Activated CD8-positive, alpha-beta T cell treated with anti-CD3 and anti-CD28 coated beads, Interleukin-2, amount 10 ng/mL, durations not matched to agents 7 days and 5 days (primary cell): ENCODE measurements at regions not wholly inside any gene's neighbourhood (a gene's known extent, or its start where the extent isn't known, plus 50 kb on each side); places are given as distances from the start of the nearest gene placed in this dataset.
A peak's percentile ranks its signal among the peaks of the same experiment; 100 is the strongest.

Source experiments
- ATAC-seq: fragments of 150-1000 bp; cut with Tn5 transposase; one replicate; pipeline ENCODE4 v1.10.0; 2021; ENCODE audit warnings: moderate library complexity
- CTCF ChIA-PET: fragments of 350-600 bp; sonication (Branson Sonifier 250); formaldehyde crosslinking; loops from one replicate; lab custom pipeline; 2021; ENCODE audit warnings: antibody characterized with exemption; lab: Charles Lee
- POLR2A ChIA-PET: fragments of 350-600 bp; sonication (Branson Sonifier 250); formaldehyde crosslinking; loops from one replicate; lab custom pipeline; 2021; ENCODE audit warnings: antibody characterized with exemption; lab: Charles Lee
- DNase-seq: peaks from one replicate; pipeline ENCODE4 v3.0.0-alpha.2; 2020
- H3K27ac Mint-ChIP-seq: one replicate; pipeline ENCODE4 v1.8.0; 2021; ENCODE audit warnings: mild to moderate bottlenecking, mixed read lengths
- H3K27me3 Mint-ChIP-seq: one replicate; pipeline ENCODE4 v1.8.0; 2021; ENCODE audit warnings: low read depth, mixed read lengths
- H3K36me3 Mint-ChIP-seq: one replicate; pipeline ENCODE4 v1.8.0; 2021; ENCODE audit warnings: low read depth, mixed read lengths
- H3K4me1 Mint-ChIP-seq: one replicate; pipeline ENCODE4 v1.8.0; 2021; ENCODE audit warnings: low read depth, mixed read lengths
- H3K4me3 Mint-ChIP-seq: one replicate; pipeline ENCODE4 v1.8.0; 2021; ENCODE audit warnings: mild to moderate bottlenecking, mixed read lengths
- H3K9me3 Mint-ChIP-seq: one replicate; pipeline ENCODE4 v1.8.0; 2022; ENCODE audit warnings: mixed read lengths; ENCODE audit not compliant: insufficient read depth

DNA sequence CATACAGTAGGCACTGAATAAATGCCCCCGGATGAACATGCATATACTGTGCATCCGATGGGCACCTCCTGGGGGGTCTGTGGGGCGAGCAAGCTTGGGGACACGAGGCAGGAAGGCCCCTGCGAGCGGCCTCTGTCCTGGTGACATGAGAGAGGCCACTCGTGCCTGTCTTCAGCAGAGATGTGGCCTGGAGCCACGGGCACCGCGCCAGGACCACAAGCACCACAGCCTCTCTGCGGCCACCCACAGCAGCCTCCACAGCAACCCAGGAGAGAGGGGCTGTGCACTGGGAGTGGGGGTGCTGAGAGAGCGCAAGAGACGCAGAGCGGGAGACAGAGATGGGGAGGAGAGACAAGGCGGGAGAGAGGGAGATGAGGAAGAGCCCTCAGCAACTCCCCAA is 118.5 kb downstream of the RFLNA start:
- POLR2A ChIA-PET: no interaction called here
- CTCF ChIA-PET: no interaction called here
- peaks cover 4% of the 10 kb centered on the region for H3K4me1 Mint-ChIP-seq

DNA sequence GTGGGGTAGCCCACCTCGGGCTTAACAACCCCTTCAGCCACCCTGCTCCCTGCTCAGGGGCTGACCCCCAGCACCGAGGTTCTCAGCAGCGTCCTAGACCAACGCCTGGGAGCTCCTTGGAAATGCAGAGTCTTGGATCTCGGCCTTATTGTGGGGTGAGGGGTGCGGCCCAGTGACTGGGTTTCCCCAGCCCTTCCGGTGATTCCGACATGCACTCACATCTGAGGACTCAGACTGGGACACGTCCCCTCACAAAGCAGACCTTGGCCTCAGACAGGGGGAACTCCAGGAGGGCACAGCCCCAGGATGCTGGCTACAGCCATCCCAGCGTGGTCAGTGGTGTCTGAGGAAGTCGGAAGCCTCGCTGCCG is 117.7 kb downstream of the RFLNA start:
- DNase-seq: no peak

More for the DNA sequence above, 118.5 kb downstream of the RFLNA start:
- DNase-seq: no peak
- H3K27me3 Mint-ChIP-seq: no peaks in the 10 kb centered on the region
- H3K27ac Mint-ChIP-seq: no peak overlapping the region
- no peaks in the 10 kb centered on the region for H3K9me3 Mint-ChIP-seq
- no peak for ATAC-seq
- no peak overlapping the region for H3K4me3 Mint-ChIP-seq
- H3K36me3 Mint-ChIP-seq: peaks cover 8% of the 10 kb centered on the region

DNA sequence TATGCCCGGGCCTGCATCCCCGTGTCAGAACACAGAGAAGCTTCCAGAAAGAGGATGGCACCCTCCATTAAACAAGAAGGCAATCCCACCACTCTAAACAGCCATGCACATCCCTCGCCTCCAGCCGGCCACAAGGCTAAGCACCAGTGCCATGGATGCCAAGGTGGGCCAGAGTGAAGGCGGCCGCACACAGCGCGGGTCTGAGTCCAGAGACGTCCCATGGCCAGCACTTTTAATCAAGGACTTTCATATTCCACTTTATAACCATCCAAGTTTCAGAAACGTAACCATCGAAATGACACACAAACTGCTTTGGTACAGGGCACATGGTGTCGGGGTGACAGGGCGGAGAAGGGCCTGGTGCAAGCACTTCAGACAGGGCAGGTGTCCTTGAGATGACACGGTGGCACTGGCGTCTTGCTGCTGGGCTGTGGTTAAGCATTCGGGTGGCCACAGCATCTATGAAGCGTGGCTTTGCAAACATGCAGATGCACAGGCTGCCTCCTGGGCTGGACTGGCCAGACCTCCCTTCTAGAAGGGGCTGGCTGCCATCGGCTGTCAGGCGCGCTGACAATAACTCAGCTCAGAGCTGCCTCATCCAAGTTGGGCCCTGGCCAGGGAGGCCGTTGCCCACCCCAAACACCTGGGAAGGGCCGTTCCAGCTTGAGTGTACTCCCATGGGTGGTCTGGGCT is 117.2 kb downstream of the RFLNA start:
- H3K36me3 Mint-ChIP-seq: no peaks in the 10 kb centered on the region
- ATAC-seq: no peak

More for the DNA sequence above, 117.7 kb downstream of the RFLNA start:
- ATAC-seq: no peak
- POLR2A ChIA-PET: no interaction called here
- H3K27ac Mint-ChIP-seq: no peak overlapping the region
- H3K36me3 Mint-ChIP-seq: peaks cover 5% of the 10 kb centered on the region
- H3K9me3 Mint-ChIP-seq: no peaks in the 10 kb centered on the region
- no peak overlapping the region for H3K4me3 Mint-ChIP-seq
- H3K4me1 Mint-ChIP-seq: peaks cover 4% of the 10 kb centered on the region
- no peaks in the 10 kb centered on the region for H3K27me3 Mint-ChIP-seq
- CTCF ChIA-PET: no interaction called here

DNA sequence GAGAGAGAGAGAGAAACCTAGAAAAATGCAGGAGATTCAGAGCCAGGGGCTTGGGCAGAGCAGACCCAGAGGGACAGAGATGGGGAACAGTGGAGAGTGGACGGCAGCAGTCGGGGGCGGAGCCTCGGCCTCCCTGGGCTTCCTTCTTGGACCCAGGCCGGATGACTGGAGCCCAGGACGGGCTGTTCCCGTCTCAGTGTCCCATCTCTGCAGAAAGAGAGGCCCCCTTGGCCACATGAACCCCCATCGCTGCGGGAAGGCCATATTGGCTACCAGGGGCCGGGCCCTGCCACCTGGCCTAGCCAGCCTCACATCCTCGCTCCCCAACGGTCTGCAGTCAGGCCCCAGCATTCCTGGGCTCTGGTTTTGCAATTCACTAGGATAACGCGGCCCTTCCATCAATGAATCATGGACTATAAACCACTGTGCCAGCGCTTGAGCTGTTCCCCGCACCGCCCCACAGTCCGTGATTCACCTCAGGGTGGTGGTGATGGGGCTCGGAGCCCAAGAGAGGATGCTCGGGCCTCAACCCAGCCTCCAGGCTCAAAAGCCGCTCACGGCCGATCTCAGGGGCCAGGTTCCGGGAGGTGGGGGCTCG is 116.5 kb downstream of the RFLNA start:
- H3K4me3 Mint-ChIP-seq: no peak overlapping the region
- ChIA-PET CTCF (interaction anchor here (1.2 kb wide), 1 partner anchor 12 kb away, joined by 3 read pairs; no protein-coding TSS in a partner anchor), POLR2A (no interaction called here)
- no peaks in the 10 kb centered on the region for H3K36me3 Mint-ChIP-seq
- peaks cover 4% of the 10 kb centered on the region for H3K4me1 Mint-ChIP-seq
- peak overlapping the region; percentile 4 for H3K27ac Mint-ChIP-seq
- H3K27me3 Mint-ChIP-seq: no peaks in the 10 kb centered on the region
- no peak for DNase-seq
- ATAC-seq: no peak
- no peaks in the 10 kb centered on the region for H3K9me3 Mint-ChIP-seq

More for the DNA sequence above, 117.2 kb downstream of the RFLNA start:
- Mint-ChIP-seq H3K27me3 (no peaks in the 10 kb centered on the region), H3K9me3 (no peaks in the 10 kb centered on the region), H3K4me3 (no peak overlapping the region), H3K4me1 (peaks cover 4% of the 10 kb centered on the region), H3K27ac (no peak overlapping the region)
- POLR2A ChIA-PET: no interaction called here
- DNase-seq: no peak
- CTCF ChIA-PET: no interaction called here

DNA sequence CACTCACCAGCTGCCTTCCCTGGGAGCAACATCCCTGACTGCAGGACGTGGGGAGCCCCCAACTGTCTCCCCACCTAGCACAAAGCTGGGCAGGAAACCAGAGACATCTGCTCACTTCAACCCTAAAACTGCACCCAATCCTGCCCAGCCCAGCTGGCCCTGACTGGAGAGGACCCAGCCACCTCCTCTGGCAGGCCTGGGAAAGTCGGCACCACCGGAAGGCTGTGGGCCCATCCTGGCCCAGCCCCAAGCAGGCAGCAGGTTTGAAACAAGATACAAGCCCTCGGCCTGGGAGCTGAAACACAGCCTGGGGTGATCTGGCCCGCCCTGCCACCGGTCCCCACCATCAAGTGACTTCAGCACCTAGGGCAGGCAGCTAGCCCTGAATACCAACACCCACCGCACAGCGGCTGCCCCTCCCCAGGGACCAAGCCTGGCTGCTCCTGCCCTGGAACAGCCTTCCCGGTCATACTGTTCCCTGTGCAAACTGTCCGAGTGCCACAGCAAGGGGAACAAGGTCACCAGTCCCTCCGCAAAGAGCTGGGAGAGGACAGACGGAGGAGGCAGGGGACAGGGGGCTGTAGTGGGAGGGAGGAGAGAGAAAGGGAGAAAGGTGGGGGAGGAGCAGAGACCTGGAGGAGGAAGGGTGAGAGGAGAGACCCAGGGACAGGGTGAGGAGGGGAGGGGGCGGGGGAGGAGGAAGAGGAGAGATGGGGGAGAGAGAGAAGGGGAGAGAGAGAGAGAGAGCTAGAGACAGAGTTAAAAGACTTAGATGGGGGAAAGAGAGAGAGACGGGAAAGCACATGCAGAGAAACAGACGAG is 115.7 kb downstream of the RFLNA start:
- Mint-ChIP-seq H3K4me3 (no peak overlapping the region), H3K27ac (peak overlapping the region; percentile 20), H3K4me1 (peaks cover 4% of the 10 kb centered on the region), H3K27me3 (no peaks in the 10 kb centered on the region), H3K9me3 (no peaks in the 10 kb centered on the region), H3K36me3 (no peaks in the 10 kb centered on the region)
- POLR2A ChIA-PET: interaction anchor here (0.6 kb wide), 1 partner anchor 336 kb away, joined by 3 read pairs; no protein-coding TSS in a partner anchor
- ATAC-seq (no peak), DNase-seq (no peak)
- CTCF ChIA-PET: interaction anchor here (1.2 kb wide), 1 partner anchor 11 kb away, joined by 3 read pairs; no protein-coding TSS in a partner anchor

DNA sequence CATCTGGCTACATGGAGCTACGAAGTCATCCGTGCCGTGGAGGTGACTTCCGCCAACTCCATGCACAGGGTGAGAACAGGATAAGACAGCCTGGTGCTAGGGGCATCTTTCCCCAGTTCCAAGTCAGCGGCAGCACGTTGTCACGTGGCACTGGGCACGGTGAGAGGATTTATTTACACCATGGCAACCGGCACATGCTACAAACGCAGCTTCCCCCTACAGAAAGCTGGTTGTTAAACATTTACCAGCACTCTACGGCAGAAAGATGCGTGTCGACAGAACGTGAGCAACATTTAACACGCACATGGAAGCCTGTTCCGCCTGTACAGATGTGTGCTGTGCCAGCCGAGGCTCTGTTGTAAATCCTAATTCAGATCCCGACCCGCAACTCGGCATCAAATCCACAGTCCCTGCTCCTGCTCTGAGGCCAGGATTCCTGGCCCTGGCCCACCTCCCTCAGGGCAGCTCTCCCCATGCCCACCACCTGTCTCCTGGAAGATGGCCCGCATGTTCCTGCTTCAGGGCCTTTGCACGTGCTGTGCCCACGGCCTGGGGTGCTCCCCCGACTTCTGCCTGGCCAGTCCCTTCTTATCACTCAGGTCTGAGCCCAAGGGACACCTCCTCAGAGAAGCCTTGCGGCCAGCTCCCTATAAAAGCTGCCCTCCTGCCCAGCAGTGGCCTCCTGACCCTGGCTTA is 114.1 kb downstream of the RFLNA start:
- H3K4me1 Mint-ChIP-seq: peaks cover 4% of the 10 kb centered on the region
- ChIA-PET CTCF (no interaction called here), POLR2A (no interaction called here)
- no peak overlapping the region for H3K27ac Mint-ChIP-seq
- H3K27me3 Mint-ChIP-seq: no peaks in the 10 kb centered on the region
- H3K36me3 Mint-ChIP-seq: no peaks in the 10 kb centered on the region
- no peaks in the 10 kb centered on the region for H3K9me3 Mint-ChIP-seq
- H3K4me3 Mint-ChIP-seq: no peak overlapping the region
- no peak for ATAC-seq
- DNase-seq: no peak

DNA sequence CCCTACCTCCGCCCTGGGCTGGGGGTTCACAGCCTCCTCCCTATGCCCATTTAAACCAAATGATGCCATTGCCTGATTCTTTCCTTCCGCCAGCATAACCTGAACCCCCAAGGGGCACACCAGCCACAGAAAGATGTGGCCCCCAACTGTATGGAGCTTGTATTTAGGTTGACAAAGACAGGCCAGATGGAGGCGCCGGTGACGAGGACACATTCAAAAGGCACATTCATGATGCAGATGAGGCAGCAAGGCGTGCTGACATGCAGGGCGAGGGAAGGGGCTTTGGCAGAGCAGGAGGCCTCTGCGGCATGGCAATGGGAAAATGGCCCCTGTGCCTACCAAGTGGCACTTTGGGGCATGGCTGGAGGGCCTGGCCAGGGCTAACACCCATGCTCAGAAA is 112.2 kb downstream of the RFLNA start:
- Mint-ChIP-seq H3K27me3 (no peaks in the 10 kb centered on the region), H3K4me3 (no peak overlapping the region), H3K27ac (peak overlapping the region; percentile 50), H3K9me3 (no peaks in the 10 kb centered on the region), H3K36me3 (peaks cover 3% of the 10 kb centered on the region), H3K4me1 (peaks cover 8% of the 10 kb centered on the region)
- CTCF ChIA-PET: no interaction called here
- ATAC-seq (no peak), DNase-seq (no peak)
- POLR2A ChIA-PET: no interaction called here

DNA sequence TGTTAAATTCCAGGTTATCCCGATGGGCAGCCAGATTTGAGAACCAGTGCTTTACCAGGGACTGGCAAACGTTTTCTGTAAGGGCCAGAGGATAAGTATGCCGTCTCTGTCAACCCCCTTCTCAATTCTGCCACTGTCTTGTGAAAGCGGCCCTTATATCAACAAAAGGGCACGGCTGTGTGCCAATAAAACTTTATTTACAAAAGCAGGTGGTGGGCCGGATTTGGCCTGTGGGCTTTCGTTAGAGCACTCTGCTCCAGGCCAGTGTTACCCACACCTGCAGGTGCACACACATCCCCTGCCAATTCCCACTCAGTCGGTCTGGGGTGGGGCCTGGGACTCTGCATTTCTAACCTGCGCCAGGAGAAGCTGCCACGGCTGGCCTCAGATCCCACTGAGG is 111.2 kb downstream of the RFLNA start:
- Mint-ChIP-seq H3K27me3 (no peaks in the 10 kb centered on the region), H3K36me3 (peaks cover 8% of the 10 kb centered on the region), H3K4me1 (peaks cover 8% of the 10 kb centered on the region), H3K9me3 (no peaks in the 10 kb centered on the region), H3K4me3 (no peak overlapping the region), H3K27ac (no peak overlapping the region)
- ChIA-PET POLR2A (no interaction called here), CTCF (no interaction called here)
- DNase-seq: no peak
- no peak for ATAC-seq

DNA sequence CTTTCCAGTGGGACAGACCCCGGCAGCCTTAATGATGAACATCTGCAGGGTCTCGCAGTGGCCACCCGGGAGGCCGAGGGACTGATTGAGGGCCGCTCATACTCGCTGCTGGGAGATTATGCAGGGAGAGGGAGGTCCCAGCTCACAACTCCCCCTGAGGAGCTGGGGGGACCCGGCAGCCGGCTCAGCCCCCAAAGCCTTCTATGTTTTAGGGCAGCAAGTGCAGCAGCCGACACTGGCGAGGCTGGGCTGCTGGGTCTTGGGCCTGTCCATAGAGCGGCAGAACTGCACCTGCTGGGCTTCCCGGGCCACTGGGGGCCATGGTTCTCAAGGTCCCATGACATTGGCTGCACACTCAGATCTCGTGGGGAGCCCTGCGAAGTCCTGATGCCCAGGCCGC is 110.7 kb downstream of the RFLNA start:
- H3K36me3 Mint-ChIP-seq: peaks cover 11% of the 10 kb centered on the region
- POLR2A ChIA-PET: no interaction called here
- CTCF ChIA-PET: no interaction called here
- peaks cover 8% of the 10 kb centered on the region for H3K4me1 Mint-ChIP-seq
- no peak overlapping the region for H3K4me3 Mint-ChIP-seq
- no peak for DNase-seq
- H3K27me3 Mint-ChIP-seq: no peaks in the 10 kb centered on the region
- no peaks in the 10 kb centered on the region for H3K9me3 Mint-ChIP-seq
- no peak overlapping the region for H3K27ac Mint-ChIP-seq
- ATAC-seq: no peak

DNA sequence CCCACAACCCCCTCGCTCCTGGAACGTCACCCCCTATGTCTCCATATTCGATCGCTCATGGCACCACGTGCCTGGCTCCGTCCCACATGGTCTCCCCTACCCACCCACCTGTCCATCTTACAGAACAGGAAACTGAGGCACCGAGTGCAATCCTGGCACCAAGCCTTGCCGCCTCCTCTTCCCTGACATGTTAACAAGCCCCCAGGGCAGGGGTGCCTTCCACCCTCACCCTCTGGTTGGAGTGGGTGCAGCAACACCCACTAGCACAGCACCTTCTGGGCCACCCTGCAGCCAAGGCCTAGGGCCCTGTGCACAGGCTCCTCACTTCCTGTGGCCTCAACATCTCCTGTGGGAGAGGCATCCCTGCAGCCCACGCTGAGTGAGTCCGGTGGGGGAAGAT is 110.3 kb downstream of the RFLNA start:
- H3K9me3 Mint-ChIP-seq: no peaks in the 10 kb centered on the region
- POLR2A ChIA-PET: no interaction called here

DNA sequence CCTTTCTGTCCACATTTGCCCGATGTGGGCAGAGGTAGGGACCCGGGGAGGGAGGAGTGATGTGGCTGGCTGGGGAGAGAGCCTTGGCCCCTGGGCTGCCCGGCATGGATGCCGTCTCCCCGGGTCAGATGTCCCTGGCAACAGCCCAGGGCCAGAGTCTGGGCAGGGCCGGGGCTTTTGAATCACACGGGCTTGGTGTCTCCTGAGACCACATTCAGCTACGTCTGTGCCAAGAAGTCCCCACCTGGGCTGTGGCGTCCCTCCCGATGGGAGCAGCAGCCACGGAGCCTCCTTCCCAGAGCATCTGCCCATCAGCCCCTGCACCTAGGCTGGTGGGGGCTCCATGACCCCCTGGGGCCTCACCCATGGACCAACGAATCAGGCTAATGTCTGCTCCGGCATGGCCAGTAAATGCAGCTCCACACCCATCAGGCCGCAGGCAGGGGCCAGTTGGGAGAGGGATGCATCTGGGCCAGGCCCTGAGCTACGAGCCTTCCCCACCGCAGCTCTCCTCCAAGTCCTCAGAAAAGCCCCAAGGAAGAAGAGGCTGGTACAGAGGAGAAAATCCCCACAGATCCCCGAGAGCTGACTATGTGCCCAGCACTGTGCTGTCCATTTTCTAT is 109.4 kb downstream of the RFLNA start:
- H3K27me3 Mint-ChIP-seq: no peaks in the 10 kb centered on the region
- DNase-seq (no peak), ATAC-seq (no peak)
- CTCF ChIA-PET: no interaction called here
- H3K9me3 Mint-ChIP-seq: no peaks in the 10 kb centered on the region
- POLR2A ChIA-PET: no interaction called here
- no peak overlapping the region for H3K27ac Mint-ChIP-seq
- H3K4me3 Mint-ChIP-seq: no peak overlapping the region
- H3K36me3 Mint-ChIP-seq: peaks cover 19% of the 10 kb centered on the region
- peaks cover 4% of the 10 kb centered on the region for H3K4me1 Mint-ChIP-seq

More for the DNA sequence above, 110.3 kb downstream of the RFLNA start:
- H3K4me1 Mint-ChIP-seq: peaks cover 6% of the 10 kb centered on the region
- H3K27ac Mint-ChIP-seq: no peak overlapping the region
- CTCF ChIA-PET: no interaction called here
- ATAC-seq (no peak), DNase-seq (no peak)
- H3K27me3 Mint-ChIP-seq: no peaks in the 10 kb centered on the region
- no peak overlapping the region for H3K4me3 Mint-ChIP-seq
- H3K36me3 Mint-ChIP-seq: peaks cover 13% of the 10 kb centered on the region
